PC-3 (cell line): ENCODE measurements at regions not wholly inside any gene's neighbourhood (a gene's known extent, or its start where the extent isn't known, plus 50 kb on each side); places are given as distances from the start of the nearest gene placed in this dataset.

Source experiments
- ATAC-seq: fragments of 200-7000 bp; cut with Tn5 transposase; 2 replicates; pipeline ENCODE4 v1.9.1; 2020; ENCODE audit warnings: mild to moderate bottlenecking, moderate library complexity
- BruUV-seq: library from RNA; stranded (reverse); fragments of 400-500 nt; replicated peaks from 2 replicates; lab custom pipeline; 2021; lab: Mats Ljungman, UMichigan
- CTCF ChIA-PET: fragments of 300-600 bp; sonication (Branson Sonifier 250); formaldehyde crosslinking; loops from one replicate; lab custom pipeline; 2022; ENCODE audit warnings: antibody characterized with exemption; lab: Charles Lee
- POLR2A ChIA-PET: fragments of 300-600 bp; sonication (Branson Sonifier 250); formaldehyde crosslinking; loops from one replicate; lab custom pipeline; 2022; ENCODE audit warnings: antibody characterized with exemption; ENCODE audit not compliant: unreplicated experiment; lab: Charles Lee
- DNase-seq: peaks from one replicate; pipeline ENCODE4 v3.0.0-alpha.2; 2015
- H2AFZ ChIP-seq: fragments of 300-600 bp; sonication (generic); 2 replicates; pipeline ENCODE4 v1.6.0; 2016; ENCODE audit warnings: antibody characterized with exemption, low read length
- H3F3A ChIP-seq: fragments of 300-600 bp; sonication (generic); one replicate; pipeline ENCODE4 v1.6.0; 2017; ENCODE audit warnings: antibody characterized with exemption, low read length, control low read depth, mild to moderate bottlenecking; ENCODE audit not compliant: unreplicated experiment
- H3K27ac ChIP-seq: fragments of 300-600 bp; sonication (generic); 2 replicates; pipeline ENCODE4 v1.5.1; 2016; ENCODE audit warnings: mild to moderate bottlenecking, low read length
- H3K27me3 ChIP-seq: fragments of 300-600 bp; sonication (generic); 2 replicates; pipeline ENCODE4 v1.6.1; 2016; ENCODE audit warnings: low read length, mixed read lengths
- H3K36me3 ChIP-seq: fragments of 300-600 bp; sonication (generic); 2 replicates; pipeline ENCODE4 v1.6.1; 2016; ENCODE audit warnings: low read depth, mixed run types, low read length, mixed read lengths
- H3K4me1 ChIP-seq: fragments of 300-600 bp; sonication (generic); 2 replicates; pipeline ENCODE4 v1.5.1; 2016; ENCODE audit warnings: low read length; ENCODE audit not compliant: insufficient read depth
- H3K4me2 ChIP-seq: fragments of 300-600 bp; sonication (generic); 2 replicates; pipeline ENCODE4 v1.6.0; 2016; ENCODE audit warnings: low read length
- H3K4me3 ChIP-seq: fragments of 300-600 bp; sonication (generic); 2 replicates; pipeline ENCODE4 v1.5.1; 2016; ENCODE audit warnings: mild to moderate bottlenecking, low read length, mixed read lengths
- H3K79me2 ChIP-seq: fragments of 300-600 bp; sonication (generic); 2 replicates; pipeline ENCODE4 v1.6.1; 2017; ENCODE audit warnings: low read length, mixed read lengths
- H3K9ac ChIP-seq: fragments of 300-600 bp; sonication (generic); 2 replicates; pipeline ENCODE4 v1.6.0; 2016; ENCODE audit warnings: mild to moderate bottlenecking, low read length
- H3K9me2 ChIP-seq: fragments of 300-600 bp; sonication (generic); replicated peaks from 2 replicates; pipeline ENCODE4 v1.6.1; 2016; ENCODE audit warnings: mixed run types, low read length, mixed read lengths
- H3K9me3 ChIP-seq: fragments of 300-600 bp; sonication (generic); 2 replicates; pipeline ENCODE4 v1.6.1; 2016; ENCODE audit warnings: low read length, mixed read lengths
- H4K20me1 ChIP-seq: fragments of 300-600 bp; sonication (generic); 2 replicates; pipeline ENCODE4 v1.6.1; 2016; ENCODE audit warnings: low read length, mixed read lengths
- CTCF ChIP-seq: fragments of 300-600 bp; sonication (generic); conservative IDR thresholded peaks from 2 replicates; pipeline ENCODE4 v1.5.1; 2017; ENCODE audit warnings: antibody characterized with exemption, low read depth, mild to moderate bottlenecking, low read length
- EZH2 ChIP-seq: fragments of 300-600 bp; sonication (generic); IDR thresholded peaks from one replicate; pipeline ENCODE4 v1.6.1; 2017; ENCODE audit warnings: antibody characterized with exemption, mild to moderate bottlenecking, low read length; ENCODE audit not compliant: unreplicated experiment
- EZH2phosphoT487 ChIP-seq: fragments of 300-600 bp; sonication (generic); IDR thresholded peaks from 2 replicates; pipeline ENCODE4 v1.6.1; 2018; ENCODE audit warnings: mild to moderate bottlenecking, antibody characterized with exemption, low read length, borderline replicate concordance
- intact Hi-C: fragments of 100-400 bp; cut with micrococcal nuclease; formaldehyde crosslinking; loops from 2 replicates; pipeline ENCODE4 v1.9.0; 2023

DNA sequence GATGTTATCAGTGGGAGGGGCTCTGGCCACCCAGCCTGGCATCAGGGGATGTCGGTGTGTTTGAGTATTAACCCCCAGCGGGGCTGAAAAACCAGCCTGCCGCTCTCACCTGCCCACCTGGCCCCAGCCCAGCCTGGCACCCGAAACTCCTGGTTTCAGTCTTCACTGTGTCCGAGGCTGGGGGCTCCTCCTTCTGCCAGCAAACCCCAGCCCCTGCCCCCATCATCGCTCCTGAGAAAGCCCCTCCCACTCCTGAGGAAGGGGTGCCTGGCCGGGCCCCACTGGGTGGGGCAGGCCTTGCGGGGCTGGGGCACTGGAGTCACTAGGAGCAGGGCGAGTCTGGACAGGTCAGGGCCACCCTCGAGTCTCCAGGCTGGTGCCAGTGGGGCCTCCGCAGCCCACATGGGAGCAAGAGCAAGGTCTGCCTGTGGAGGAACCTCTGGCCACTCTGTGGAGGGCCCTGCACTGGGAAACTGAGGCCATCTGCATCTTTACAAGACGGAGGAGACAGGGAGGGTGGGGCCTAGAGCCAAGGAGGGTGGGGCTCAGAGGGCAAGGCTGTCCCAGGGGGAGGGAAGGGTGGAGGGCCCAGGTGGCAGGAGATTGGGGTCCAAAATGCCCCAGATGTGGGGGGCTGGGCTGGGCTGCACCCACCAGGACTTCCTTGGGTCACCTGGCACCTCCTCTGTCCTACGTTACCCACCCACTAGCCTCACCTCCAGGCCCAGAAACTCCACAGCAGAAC, 51.5 kb upstream of the NOTCH1 start:
- Histone ChIP-seq H3K36me3 (no peaks in the 10 kb centered on the region), H3F3A (no peaks in the 10 kb centered on the region), H3K4me3 (no peak overlapping the region), H3K9me3 (no peaks in the 10 kb centered on the region), H3K27ac (no peak overlapping the region), H2AFZ (no peak overlapping the region), H3K9me2 (no peaks in the 10 kb centered on the region), H3K79me2 (no peaks in the 10 kb centered on the region), H3K4me2 (no peak overlapping the region), H4K20me1 (no peaks in the 10 kb centered on the region), H3K9ac (no peak overlapping the region), H3K27me3 (no peaks in the 10 kb centered on the region), H3K4me1 (no peaks in the 10 kb centered on the region)
- no TSS peak for BruUV-seq
- ChIA-PET POLR2A (no interaction called here), CTCF (no interaction called here)
- DNase-seq (no peak), ATAC-seq (no peak)
- TF ChIP-seq CTCF (no peak), EZH2 (no peak), EZH2phosphoT487 (no peak)
- intact Hi-C loops = no loop called here

DNA sequence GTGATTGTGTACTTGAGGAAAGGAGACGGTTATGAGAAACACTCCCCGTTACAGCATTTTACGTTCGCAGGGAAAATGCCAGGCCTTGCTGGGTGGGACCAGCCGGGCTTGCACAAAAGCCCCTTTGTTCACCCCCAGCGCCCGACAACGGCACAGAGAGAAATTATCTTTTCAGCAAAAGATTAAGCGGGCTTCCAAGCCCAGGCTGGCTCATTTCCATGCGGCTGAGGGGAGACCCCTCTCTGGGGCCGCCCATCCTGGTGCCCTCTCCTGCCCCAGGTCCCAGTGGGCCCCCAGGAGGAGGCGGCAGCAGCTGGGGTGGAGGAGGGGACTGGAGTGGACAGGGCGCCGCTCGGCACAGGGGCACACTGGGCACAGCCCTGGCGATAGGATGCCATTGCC, 50.8 kb upstream of the NOTCH1 start:
- ChIA-PET POLR2A (no interaction called here), CTCF (no interaction called here)
- H4K20me1 ChIP-seq = no peaks in the 10 kb centered on the region
- H3F3A ChIP-seq = no peaks in the 10 kb centered on the region
- no peaks in the 10 kb centered on the region for H3K27me3 ChIP-seq
- no TSS peak for BruUV-seq
- no peak overlapping the region for H2AFZ ChIP-seq
- H3K4me2 ChIP-seq = no peak overlapping the region
- no peaks in the 10 kb centered on the region for H3K79me2 ChIP-seq
- H3K9ac ChIP-seq = no peak overlapping the region
- no peak for DNase-seq
- H3K9me2 ChIP-seq = no peaks in the 10 kb centered on the region
- H3K4me1 ChIP-seq = no peaks in the 10 kb centered on the region
- TF ChIP-seq EZH2phosphoT487 = no peak
- no peak for TF ChIP-seq CTCF
- TF ChIP-seq EZH2 = no peak
- intact Hi-C loops = no loop called here
- H3K9me3 ChIP-seq = no peaks in the 10 kb centered on the region
- H3K36me3 ChIP-seq = no peaks in the 10 kb centered on the region
- H3K4me3 ChIP-seq = no peak overlapping the region
- no peak for ATAC-seq
- H3K27ac ChIP-seq = no peak overlapping the region

DNA sequence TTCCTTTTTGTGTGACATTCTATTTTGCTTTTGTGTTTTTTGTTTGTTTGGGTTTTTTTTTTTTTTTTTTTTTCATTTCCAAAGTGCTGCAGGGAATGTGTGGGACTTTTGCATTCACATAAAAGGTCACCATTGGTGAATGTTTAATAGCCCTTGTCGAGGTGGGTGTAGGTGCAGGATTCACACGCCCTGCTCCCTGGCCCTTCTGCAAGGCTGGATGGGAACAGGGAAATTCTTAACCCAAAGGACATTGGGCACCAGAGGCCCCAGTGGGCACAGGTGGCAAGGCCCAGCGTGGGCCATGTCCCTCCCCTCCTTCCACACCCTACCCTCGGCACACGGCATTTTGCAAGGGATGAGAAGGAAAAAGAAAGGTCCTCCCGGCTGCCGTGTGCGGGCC, 50.4 kb upstream of the NOTCH1 start:
- no peaks in the 10 kb centered on the region for H3K9me2 ChIP-seq
- BruUV-seq = no TSS peak
- no peaks in the 10 kb centered on the region for H4K20me1 ChIP-seq
- no peak overlapping the region for H2AFZ ChIP-seq
- H3K9me3 ChIP-seq = no peaks in the 10 kb centered on the region
- ChIA-PET CTCF (no interaction called here), POLR2A (no interaction called here)
- H3K9ac ChIP-seq = no peak overlapping the region
- H3K79me2 ChIP-seq = no peaks in the 10 kb centered on the region
- intact Hi-C loops = no loop called here
- DNase-seq (no peak), ATAC-seq (no peak)
- H3K4me3 ChIP-seq = no peak overlapping the region
- no peaks in the 10 kb centered on the region for H3F3A ChIP-seq
- no peak for TF ChIP-seq EZH2phosphoT487
- TF ChIP-seq EZH2 = no peak
- TF ChIP-seq CTCF = no peak
- H3K4me1 ChIP-seq = no peaks in the 10 kb centered on the region
- no peaks in the 10 kb centered on the region for H3K27me3 ChIP-seq
- H3K27ac ChIP-seq = no peak overlapping the region
- no peak overlapping the region for H3K4me2 ChIP-seq
- no peaks in the 10 kb centered on the region for H3K36me3 ChIP-seq
